GM12878 (cell line): ENCODE measurements at regions not wholly inside any gene's neighbourhood (a gene's known extent, or its start where the extent isn't known, plus 50 kb on each side); places are given as distances from the start of the nearest gene placed in this dataset.

ENCODE experiments used
- ATAC-seq: fragments of 200-7000 bp; cut with Tn5 transposase; 3 replicates; pipeline ENCODE4 v1.9.1; 2020; ENCODE audit warnings: mild to moderate bottlenecking, moderate library complexity
- BruUV-seq: library from RNA; stranded (reverse); fragments of 400-500 nt; replicated peaks from 2 replicates; lab custom pipeline; 2021; lab: Mats Ljungman, UMichigan
- CTCF ChIA-PET: fragments of 300-600 bp; sonication (Branson Sonifier 250); formaldehyde crosslinking; extraction: SDS; loops from one replicate; lab custom pipeline; 2021; ENCODE audit warnings: inconsistent platforms; lab: Yijun Ruan, JAX
- POLR2A ChIA-PET: fragments of 350-600 bp; formaldehyde crosslinking; extraction: SDS; loops from one replicate; lab custom pipeline; 2021; ENCODE audit warnings: inconsistent platforms; lab: Charles Lee
- RAD21 ChIA-PET: fragments of 300-600 bp; sonication (Branson Sonifier 250); formaldehyde crosslinking; loops from one replicate; lab custom pipeline; 2023; ENCODE audit warnings: antibody characterized with exemption; ENCODE audit not compliant: unreplicated experiment; lab: Charles Lee
- SMC1A ChIA-PET: fragments of 300-600 bp; sonication (Branson Sonifier 250); formaldehyde crosslinking; loops from one replicate; lab custom pipeline; 2023; ENCODE audit not compliant: unreplicated experiment, uncharacterized antibody; lab: Charles Lee
- DNase-seq: peaks from one replicate; pipeline ENCODE4 v3.0.0-alpha.2; 2011; ENCODE audit warnings: low read depth, low spot score
- FAIRE-seq: peaks from 3 replicates; lab custom pipeline; 2011; peaks lifted over from hg19 to GRCh38; lab: Jason Lieb, UNC
- H2AFZ ChIP-seq: 2 replicates; pipeline ENCODE4 v1.6.0; 2011; ENCODE audit warnings: low read depth, low read length, control low read depth; ENCODE audit not compliant: control insufficient read depth
- H3K27ac ChIP-seq: 2 replicates; pipeline ENCODE4 v1.5.1; 2011; ENCODE audit warnings: control low read depth; ENCODE audit not compliant: control insufficient read depth, insufficient read depth
- H3K27me3 ChIP-seq, 2 experiments: replicated peaks in 1 of 2; 2 replicates each; pipeline versions ENCODE4 v1.6.0 to v1.6.1; 2011; ENCODE audit warnings: low read length in 1 of 2; ENCODE audit not compliant: control insufficient read depth in 2 of 2, insufficient read depth in 2 of 2
- H3K36me3 ChIP-seq, 2 experiments: 2 replicates each; pipeline ENCODE4 v1.5.1; 2011; ENCODE audit warnings: low read length in 1 of 2; ENCODE audit not compliant: control insufficient read depth in 2 of 2, insufficient read depth in 2 of 2
- H3K4me1 ChIP-seq: 2 replicates; pipeline ENCODE4 v1.6.1; 2011; ENCODE audit warnings: mild to moderate bottlenecking, low read length, moderate library complexity, mixed read lengths; ENCODE audit not compliant: control insufficient read depth, insufficient read depth
- H3K4me2 ChIP-seq: 2 replicates; pipeline ENCODE4 v1.6.0; 2011; ENCODE audit warnings: control low read depth; ENCODE audit not compliant: control insufficient read depth, insufficient read depth
- H3K4me3 ChIP-seq: fragments of 200-600 bp; sonication (generic); 2 replicates; pipeline ENCODE4 v1.5.1; 2016
- H3K79me2 ChIP-seq: 2 replicates; pipeline ENCODE4 v1.6.0; 2011; ENCODE audit warnings: low read length; ENCODE audit not compliant: control insufficient read depth, insufficient read depth
- H3K9ac ChIP-seq: 2 replicates; pipeline ENCODE4 v1.8.0; 2011; ENCODE audit warnings: low read length, control low read depth, mixed read lengths; ENCODE audit not compliant: control insufficient read depth, insufficient read depth
- H3K9me3 ChIP-seq: replicated peaks from 3 replicates; pipeline ENCODE4 v1.5.1; 2011; ENCODE audit warnings: mild to moderate bottlenecking, low read length; ENCODE audit not compliant: control insufficient read depth, insufficient read depth
- H4K20me1 ChIP-seq: 2 replicates; pipeline ENCODE4 v1.6.0; 2011; ENCODE audit not compliant: control insufficient read depth, insufficient read depth
- ASH2L ChIP-seq: fragments of 300-600, 200-600 bp; sonication (generic); IDR thresholded peaks from 2 replicates; pipeline ENCODE4 v1.6.1; 2017; ENCODE audit warnings: low read depth, mild to moderate bottlenecking, borderline replicate concordance
- BCL11A ChIP-seq: IDR thresholded peaks from 2 replicates; pipeline ENCODE4 v1.6.1; 2011; ENCODE audit warnings: low read depth, low read length
- CHD1 ChIP-seq: IDR thresholded peaks from 2 replicates; pipeline ENCODE4 v1.6.1; 2012; ENCODE audit warnings: low read depth, low read length, improper control_type of control experiment
- ESRRA ChIP-seq: IDR thresholded peaks from 2 replicates; pipeline ENCODE4 v1.6.1; 2012; ENCODE audit warnings: mild to moderate bottlenecking, low read length, improper control_type of control experiment
- FOS ChIP-seq: IDR thresholded peaks from 3 replicates; pipeline ENCODE4 v1.6.1; 2011; ENCODE audit warnings: borderline replicate concordance; ENCODE audit not compliant: insufficient read length; ENCODE audit errors: extremely low read depth
- NFXL1 ChIP-seq: fragments of 450-650 bp; IDR thresholded peaks from 2 replicates; pipeline ENCODE4 v1.6.1; 2017; ENCODE audit warnings: antibody characterized with exemption, mild to moderate bottlenecking, borderline replicate concordance
- RAD21 ChIP-seq: IDR thresholded peaks from 2 replicates; pipeline ENCODE4 v1.6.1; 2011; ENCODE audit warnings: mild to moderate bottlenecking, low read depth, low read length, moderate library complexity; ENCODE audit not compliant: insufficient read depth
- RFX5 ChIP-seq: IDR thresholded peaks from 2 replicates; pipeline ENCODE4 v1.6.1; 2011; ENCODE audit warnings: low read depth, low read length, improper control_type of control experiment
- SIX5 ChIP-seq: IDR thresholded peaks from 2 replicates; pipeline ENCODE4 v1.6.1; 2011; ENCODE audit warnings: mild to moderate bottlenecking, low read depth, low read length, moderate library complexity; ENCODE audit not compliant: severe bottlenecking
- SMARCA5 ChIP-seq: fragments of 450-650 bp; IDR thresholded peaks from 2 replicates; pipeline ENCODE4 v1.6.1; 2017; ENCODE audit warnings: mild to moderate bottlenecking
- SUPT20H ChIP-seq: IDR thresholded peaks from 2 replicates; pipeline ENCODE4 v1.6.1; 2011; ENCODE audit warnings: low read depth, mild to moderate bottlenecking, low read length, moderate library complexity, borderline replicate concordance; ENCODE audit not compliant: control insufficient read depth
- whole genome bisulfite sequencing: methylation state at CpG from one replicate; pipeline ENCODE4 v1.1.6; 2016; ENCODE audit warnings: low lambda C conversion rate; ENCODE audit not compliant: insufficient replicate concordance, insufficient coverage; ENCODE audit errors: missing lambda C conversion rate; 5-methylcytosine and 5-hydroxymethylcytosine counted together
- in situ Hi-C: fragments of 300-500 bp; cut with MboI; formaldehyde crosslinking; loops from 9 replicates; pipeline ENCODE4 v1.14.3; 2018; ENCODE audit warnings: mixed read lengths
- intact Hi-C: fragments of 100-400 bp; cut with micrococcal nuclease; formaldehyde crosslinking; loops from one replicate; pipeline ENCODE4 v1.14.2; 2022; ENCODE audit not compliant: unreplicated experiment
- TF ChIP-seq, protein P1 (sequence below): IDR thresholded peaks from 2 replicates; pipeline ENCODE4 v1.6.1; 2012; ENCODE audit warnings: low read depth, low read length, improper control_type of control experiment
- TF ChIP-seq, protein P2 (sequence below): fragments of 450-650 bp; formaldehyde crosslinking; IDR thresholded peaks from 2 replicates; pipeline ENCODE4 v1.4.0; 2020; ENCODE audit warnings: mild to moderate bottlenecking, moderate library complexity

GRCh38 chr12:116459916-116460663 is 99.1 kb upstream of the MAP1LC3B2 start:
- in situ Hi-C loops: no loop called here
- no peak for ATAC-seq
- H3K4me3 ChIP-seq: no peak overlapping the region
- no peaks in the 10 kb centered on the region for H3K36me3 ChIP-seq
- CTCF ChIA-PET: no interaction called here
- H3K4me2 ChIP-seq: no peak overlapping the region
- no peak overlapping the region for H3K9ac ChIP-seq
- no peak for DNase-seq
- H3K4me1 ChIP-seq: peaks cover 4% of the 10 kb centered on the region
- RAD21 ChIA-PET: no interaction called here
- WGBS: 71% methylated on average over 17 of the region's 17 CpGs
- SMC1A ChIA-PET: no interaction called here
- H3K27ac ChIP-seq: no peak overlapping the region
- POLR2A ChIA-PET: no interaction called here
- FAIRE-seq: no peak
- H3K27me3 ChIP-seq: peaks cover 0 to 3% of the 10 kb centered on the region in 2 experiments; a peak in 2 of 4 replicates
- H3K79me2 ChIP-seq: no peaks in the 10 kb centered on the region
- intact Hi-C loops: no loop called here
- H4K20me1 ChIP-seq: no peaks in the 10 kb centered on the region
- BruUV-seq: no TSS peak
- no peak overlapping the region for H2AFZ ChIP-seq
- 0 out of 2 replicates have a peak, but pooled peaks have one; percentile 25 for TF ChIP-seq RFX5
- TF ChIP-seq NFXL1: no peak
- TF ChIP-seq, protein P1, sequence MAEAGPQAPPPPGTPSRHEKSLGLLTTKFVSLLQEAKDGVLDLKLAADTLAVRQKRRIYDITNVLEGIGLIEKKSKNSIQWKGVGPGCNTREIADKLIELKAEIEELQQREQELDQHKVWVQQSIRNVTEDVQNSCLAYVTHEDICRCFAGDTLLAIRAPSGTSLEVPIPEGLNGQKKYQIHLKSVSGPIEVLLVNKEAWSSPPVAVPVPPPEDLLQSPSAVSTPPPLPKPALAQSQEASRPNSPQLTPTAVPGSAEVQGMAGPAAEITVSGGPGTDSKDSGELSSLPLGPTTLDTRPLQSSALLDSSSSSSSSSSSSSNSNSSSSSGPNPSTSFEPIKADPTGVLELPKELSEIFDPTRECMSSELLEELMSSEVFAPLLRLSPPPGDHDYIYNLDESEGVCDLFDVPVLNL: no peak
- no peaks in the 10 kb centered on the region for H3K9me3 ChIP-seq

DNA sequence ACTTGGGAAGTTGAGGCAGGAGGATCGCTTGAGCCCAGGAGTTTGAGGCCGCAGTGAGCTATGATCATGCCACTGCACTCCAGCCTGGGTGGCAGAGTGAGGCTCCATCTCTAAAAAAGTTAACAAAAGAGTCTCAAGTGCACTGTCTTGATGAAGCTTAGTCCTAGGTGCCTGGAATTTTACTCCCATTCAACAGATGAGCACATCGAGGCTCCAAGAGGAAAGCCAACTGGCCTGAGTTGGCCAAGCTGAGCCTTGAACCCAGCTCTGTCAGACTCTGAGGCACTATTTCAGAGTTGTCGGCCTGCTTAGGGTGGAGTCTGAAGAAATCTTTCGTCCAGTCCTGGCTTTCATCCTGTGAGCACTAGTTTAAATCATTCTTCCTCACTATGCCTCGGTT is 98.1 kb upstream of the MAP1LC3B2 start:
- no TSS peak for BruUV-seq
- RAD21 ChIA-PET: no interaction called here
- intact Hi-C loops (no loop called here), in situ Hi-C loops (no loop called here)
- Histone ChIP-seq H2AFZ (no peak overlapping the region), H3K4me2 (no peak overlapping the region), H3K27ac (no peak overlapping the region), H3K9ac (no peak overlapping the region), H3K9me3 (no peaks in the 10 kb centered on the region), H4K20me1 (no peaks in the 10 kb centered on the region), H3K36me3 (no peaks in the 10 kb centered on the region), H3K4me3 (no peak overlapping the region), H3K27me3 (peaks cover 0 to 3% of the 10 kb centered on the region in 2 experiments; a peak in 2 of 4 replicates), H3K79me2 (no peaks in the 10 kb centered on the region), H3K4me1 (peaks cover 4% of the 10 kb centered on the region)
- SMC1A ChIA-PET: no interaction called here
- POLR2A ChIA-PET: no interaction called here
- FAIRE-seq: no peak
- 85% methylated on average over 6 of the region's 6 CpGs for WGBS
- no peak for DNase-seq
- no peak for ATAC-seq
- CTCF ChIA-PET: no interaction called here
- TF ChIP-seq RAD21 (no peak), ESRRA (no peak), ASH2L (no peak), SUPT20H (no peak), FOS (no peak), BCL11A (no peak), SMARCA5 (no peak), CHD1 (no peak), SIX5 (no peak)
- TF ChIP-seq, protein P2, sequence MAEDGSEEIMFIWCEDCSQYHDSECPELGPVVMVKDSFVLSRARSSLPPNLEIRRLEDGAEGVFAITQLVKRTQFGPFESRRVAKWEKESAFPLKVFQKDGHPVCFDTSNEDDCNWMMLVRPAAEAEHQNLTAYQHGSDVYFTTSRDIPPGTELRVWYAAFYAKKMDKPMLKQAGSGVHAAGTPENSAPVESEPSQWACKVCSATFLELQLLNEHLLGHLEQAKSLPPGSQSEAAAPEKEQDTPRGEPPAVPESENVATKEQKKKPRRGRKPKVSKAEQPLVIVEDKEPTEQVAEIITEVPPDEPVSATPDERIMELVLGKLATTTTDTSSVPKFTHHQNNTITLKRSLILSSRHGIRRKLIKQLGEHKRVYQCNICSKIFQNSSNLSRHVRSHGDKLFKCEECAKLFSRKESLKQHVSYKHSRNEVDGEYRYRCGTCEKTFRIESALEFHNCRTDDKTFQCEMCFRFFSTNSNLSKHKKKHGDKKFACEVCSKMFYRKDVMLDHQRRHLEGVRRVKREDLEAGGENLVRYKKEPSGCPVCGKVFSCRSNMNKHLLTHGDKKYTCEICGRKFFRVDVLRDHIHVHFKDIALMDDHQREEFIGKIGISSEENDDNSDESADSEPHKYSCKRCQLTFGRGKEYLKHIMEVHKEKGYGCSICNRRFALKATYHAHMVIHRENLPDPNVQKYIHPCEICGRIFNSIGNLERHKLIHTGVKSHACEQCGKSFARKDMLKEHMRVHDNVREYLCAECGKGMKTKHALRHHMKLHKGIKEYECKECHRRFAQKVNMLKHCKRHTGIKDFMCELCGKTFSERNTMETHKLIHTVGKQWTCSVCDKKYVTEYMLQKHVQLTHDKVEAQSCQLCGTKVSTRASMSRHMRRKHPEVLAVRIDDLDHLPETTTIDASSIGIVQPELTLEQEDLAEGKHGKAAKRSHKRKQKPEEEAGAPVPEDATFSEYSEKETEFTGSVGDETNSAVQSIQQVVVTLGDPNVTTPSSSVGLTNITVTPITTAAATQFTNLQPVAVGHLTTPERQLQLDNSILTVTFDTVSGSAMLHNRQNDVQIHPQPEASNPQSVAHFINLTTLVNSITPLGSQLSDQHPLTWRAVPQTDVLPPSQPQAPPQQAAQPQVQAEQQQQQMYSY: no peak
